ENCODE measurements at regions not wholly inside any gene's neighbourhood (a gene's known extent, or its start where the extent isn't known, plus 50 kb on each side); places are given as distances from the start of the nearest gene placed in this dataset.

- Histone ChIP-seq H3K4me1 (no peaks in the 10 kb centered on the region), H3K4me3 (no peak overlapping the region), H3K27me3 (replicated peaks in 1 of 7) (no peaks in the 10 kb centered on the region), H3K36me3 (no peaks in the 10 kb centered on the region), H3K27ac (no peak overlapping the region), H3K9me3 (no peaks in the 10 kb centered on the region)
- intact Hi-C loops (cut with DNase I; ENCODE audit: low total_unique reads): no loop called here
- no peak for DNase-seq
- TF ChIP-seq, protein P1, sequence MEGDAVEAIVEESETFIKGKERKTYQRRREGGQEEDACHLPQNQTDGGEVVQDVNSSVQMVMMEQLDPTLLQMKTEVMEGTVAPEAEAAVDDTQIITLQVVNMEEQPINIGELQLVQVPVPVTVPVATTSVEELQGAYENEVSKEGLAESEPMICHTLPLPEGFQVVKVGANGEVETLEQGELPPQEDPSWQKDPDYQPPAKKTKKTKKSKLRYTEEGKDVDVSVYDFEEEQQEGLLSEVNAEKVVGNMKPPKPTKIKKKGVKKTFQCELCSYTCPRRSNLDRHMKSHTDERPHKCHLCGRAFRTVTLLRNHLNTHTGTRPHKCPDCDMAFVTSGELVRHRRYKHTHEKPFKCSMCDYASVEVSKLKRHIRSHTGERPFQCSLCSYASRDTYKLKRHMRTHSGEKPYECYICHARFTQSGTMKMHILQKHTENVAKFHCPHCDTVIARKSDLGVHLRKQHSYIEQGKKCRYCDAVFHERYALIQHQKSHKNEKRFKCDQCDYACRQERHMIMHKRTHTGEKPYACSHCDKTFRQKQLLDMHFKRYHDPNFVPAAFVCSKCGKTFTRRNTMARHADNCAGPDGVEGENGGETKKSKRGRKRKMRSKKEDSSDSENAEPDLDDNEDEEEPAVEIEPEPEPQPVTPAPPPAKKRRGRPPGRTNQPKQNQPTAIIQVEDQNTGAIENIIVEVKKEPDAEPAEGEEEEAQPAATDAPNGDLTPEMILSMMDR (IDR thresholded peaks at IDR 0.05 in 8 of 11, conservative IDR thresholded peaks at IDR 0.05 in 3 of 11): no peak
- TF ChIP-seq POLR2AphosphoS5 (IDR thresholded peaks at IDR 0.05) (no peak), POLR2A (IDR thresholded peaks at IDR 0.05) (no peak)
- 65 to 87% (median 76%) methylated on average over 1 of the region's 1 CpG for WGBS, 5 donors
Measured at GRCh38 chr3:192079098-192079497, 618.1 kb downstream of the PYDC2 start.

GRCh38 chr3:192080336-192080735 is 619.4 kb downstream of the PYDC2 start:
- no peak overlapping the region for H3K27ac ChIP-seq
- H3K4me1 ChIP-seq: no peaks in the 10 kb centered on the region
- no peaks in the 10 kb centered on the region for H3K36me3 ChIP-seq
- WGBS, 5 donors: 68 to 86% (median 75%) methylated on average over 1 of the region's 1 CpG
- H3K9me3 ChIP-seq: no peaks in the 10 kb centered on the region
- intact Hi-C loops (cut with DNase I; ENCODE audit: low total_unique reads): no loop called here
- TF ChIP-seq, protein P1 (IDR thresholded peaks at IDR 0.05 in 8 of 11, conservative IDR thresholded peaks at IDR 0.05 in 3 of 11): no peak
- TF ChIP-seq POLR2AphosphoS5 (IDR thresholded peaks at IDR 0.05): no peak
- TF ChIP-seq POLR2A (IDR thresholded peaks at IDR 0.05): no peak
- H3K27me3 ChIP-seq (replicated peaks in 1 of 7): no peaks in the 10 kb centered on the region
- no peak for DNase-seq
- no peak overlapping the region for H3K4me3 ChIP-seq

DNA sequence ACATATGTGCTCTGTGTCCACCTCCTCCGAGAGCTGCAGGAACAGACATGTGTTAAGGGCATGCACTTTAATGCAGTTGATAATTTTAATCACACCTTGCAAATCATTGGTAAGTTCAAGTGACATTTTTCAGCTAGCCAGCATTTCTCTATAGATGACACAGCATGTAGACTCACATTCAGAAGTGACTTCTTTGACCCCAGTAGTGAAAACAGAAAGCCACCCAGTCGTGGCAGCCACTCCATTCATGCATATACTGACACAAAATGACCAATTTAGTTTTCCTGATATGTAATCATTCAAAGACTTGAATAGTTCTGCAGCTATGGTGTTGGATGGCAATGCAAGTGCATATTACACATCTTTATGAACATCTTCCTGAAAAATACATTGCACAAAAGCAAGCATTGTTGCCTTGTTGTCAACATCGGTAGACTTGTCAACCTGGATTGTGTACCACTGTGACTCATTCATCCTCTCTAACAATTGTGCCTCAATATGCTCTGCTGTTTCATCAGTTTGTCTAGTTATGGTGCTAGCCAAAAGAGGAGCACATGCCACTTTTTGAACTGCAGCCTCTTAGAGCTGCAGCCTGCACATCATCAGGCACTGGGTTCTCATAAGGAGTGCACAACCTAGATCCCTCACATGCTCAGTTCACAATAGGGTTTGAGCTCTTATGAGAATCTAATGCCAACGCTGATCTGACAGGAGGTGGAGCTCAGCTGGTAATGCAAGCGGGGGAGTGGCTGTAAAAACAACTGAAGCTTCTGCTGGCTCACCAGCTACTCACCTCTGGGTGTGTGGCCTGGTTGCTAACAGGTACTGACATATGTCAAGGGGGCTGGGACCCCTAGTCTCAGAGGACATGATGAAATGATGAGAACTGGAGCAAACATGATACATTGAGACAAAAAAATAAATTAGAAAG is 622.0 kb downstream of the PYDC2 start:
- no peaks in the 10 kb centered on the region for H3K36me3 ChIP-seq
- TF ChIP-seq POLR2A (IDR thresholded peaks at IDR 0.05) (no peak), POLR2AphosphoS5 (IDR thresholded peaks at IDR 0.05) (no peak)
- TF ChIP-seq, protein P1 (IDR thresholded peaks at IDR 0.05 in 8 of 11, conservative IDR thresholded peaks at IDR 0.05 in 3 of 11): no peak
- H3K27me3 ChIP-seq (replicated peaks in 1 of 7): no peaks in the 10 kb centered on the region
- 55 to 71% (median 62%) methylated on average over 5 of the region's 5 CpGs for WGBS, 5 donors
- no peak overlapping the region for H3K27ac ChIP-seq
- no peak for DNase-seq
- no peaks in the 10 kb centered on the region for H3K4me1 ChIP-seq
- intact Hi-C loops (cut with DNase I; ENCODE audit: low total_unique reads): no loop called here
- no peak overlapping the region for H3K4me3 ChIP-seq
- no peaks in the 10 kb centered on the region for H3K9me3 ChIP-seq

Small RNA genes lying in the stretch of these regions (small RNA-seq; reads per million reads assigned to genes)
- 0 reads per million in 4 donors for gene RF00019

Measured in spleen (tissue), 11 donors.